H9 (cell line): ENCODE measurements at regions not wholly inside any gene's neighbourhood (a gene's known extent, or its start where the extent isn't known, plus 50 kb on each side); places are given as distances from the start of the nearest gene placed in this dataset.

Experiments used
- DNase-seq: peaks from one replicate; pipeline ENCODE4 v3.0.0-alpha.2; 2017
- H2AFZ ChIP-seq: one replicate; pipeline ENCODE4 v1.6.1; 2013; ENCODE audit warnings: mild to moderate bottlenecking, low read length, control low read depth, moderate library complexity
- H2AK5ac ChIP-seq: 2 replicates; pipeline ENCODE4 v1.6.1; 2013; ENCODE audit warnings: low read length, control low read depth, mixed read lengths; ENCODE audit not compliant: insufficient read length
- H2BK120ac ChIP-seq: one replicate; pipeline ENCODE4 v1.6.1; 2013; ENCODE audit warnings: low read depth, mild to moderate bottlenecking, low read length, control low read depth, inconsistent platforms; ENCODE audit not compliant: poor library complexity, severe bottlenecking
- H2BK12ac ChIP-seq: 2 replicates; pipeline ENCODE4 v1.6.1; 2013; ENCODE audit warnings: low read length, control low read depth, mixed read lengths, low read depth; ENCODE audit not compliant: insufficient read length
- H2BK15ac ChIP-seq: 2 replicates; pipeline ENCODE4 v1.6.1; 2013; ENCODE audit warnings: low read depth, low read length, control low read depth
- H2BK20ac ChIP-seq: one replicate; pipeline ENCODE4 v1.6.1; 2013; ENCODE audit warnings: low read depth, mild to moderate bottlenecking, low read length, control low read depth, inconsistent platforms; ENCODE audit not compliant: poor library complexity, severe bottlenecking
- H2BK5ac ChIP-seq: 2 replicates; pipeline ENCODE4 v1.6.1; 2013; ENCODE audit warnings: low read length, control low read depth, mixed read lengths; ENCODE audit not compliant: insufficient read length
- H3K14ac ChIP-seq: 2 replicates; pipeline ENCODE4 v1.6.1; 2013; ENCODE audit warnings: low read length, control low read depth; ENCODE audit not compliant: insufficient read depth
- H3K18ac ChIP-seq: 2 replicates; pipeline ENCODE4 v1.6.1; 2013; ENCODE audit warnings: low read depth, mild to moderate bottlenecking, mixed read lengths, low read length, control low read depth; ENCODE audit not compliant: insufficient read length
- H3K23ac ChIP-seq: 2 replicates; pipeline ENCODE4 v1.6.1; 2013; ENCODE audit warnings: low read length, control low read depth, mixed read lengths, low read depth; ENCODE audit not compliant: insufficient read length
- H3K23me2 ChIP-seq: 2 replicates; pipeline ENCODE4 v1.6.1; 2013; ENCODE audit warnings: low read depth, mild to moderate bottlenecking, mixed read lengths, low read length, control low read depth; ENCODE audit not compliant: insufficient read length, poor library complexity, severe bottlenecking
- H3K27ac ChIP-seq: 2 replicates; pipeline ENCODE4 v1.5.1; 2013; ENCODE audit warnings: low read length, control low read depth, mixed read lengths, low read depth; ENCODE audit not compliant: insufficient read length
- H3K27me3 ChIP-seq: 2 replicates; pipeline ENCODE4 v1.6.1; 2013; ENCODE audit warnings: low read length, control low read depth, inconsistent platforms; ENCODE audit not compliant: insufficient read depth
- H3K4ac ChIP-seq: 2 replicates; pipeline ENCODE4 v1.6.1; 2013; ENCODE audit warnings: low read depth, mild to moderate bottlenecking, control low read depth, inconsistent platforms, low read length, moderate library complexity
- H3K4me1 ChIP-seq: 2 replicates; pipeline ENCODE4 v1.6.1; 2013; ENCODE audit warnings: low read length, control low read depth, inconsistent platforms; ENCODE audit not compliant: insufficient read depth
- H3K4me2 ChIP-seq: 2 replicates; pipeline ENCODE4 v1.6.1; 2013; ENCODE audit warnings: low read length, control low read depth, mixed read lengths; ENCODE audit not compliant: insufficient read length, insufficient read depth
- H3K56ac ChIP-seq: 2 replicates; pipeline ENCODE4 v1.6.1; 2013; ENCODE audit warnings: low read depth, mild to moderate bottlenecking, mixed read lengths, low read length, control low read depth; ENCODE audit not compliant: insufficient read length
- H3K79me1 ChIP-seq: 2 replicates; pipeline ENCODE4 v1.6.1; 2013; ENCODE audit warnings: low read depth, mild to moderate bottlenecking, moderate library complexity, low read length, control low read depth, inconsistent platforms; ENCODE audit not compliant: insufficient read depth, poor library complexity, severe bottlenecking
- H3K79me2 ChIP-seq: 2 replicates; pipeline ENCODE4 v1.6.1; 2013; ENCODE audit warnings: low read length, control low read depth, inconsistent platforms; ENCODE audit not compliant: insufficient read depth
- H3K9ac ChIP-seq: 2 replicates; pipeline ENCODE4 v1.6.1; 2013; ENCODE audit warnings: low read length, control low read depth, mixed read lengths; ENCODE audit not compliant: insufficient read length; ENCODE audit errors: extremely low read depth
- H3K9me3 ChIP-seq: one replicate; pipeline ENCODE4 v1.6.1; 2013; ENCODE audit warnings: low read depth, low read length, inconsistent platforms; ENCODE audit not compliant: control insufficient read depth
- H3T11ph ChIP-seq: one replicate; pipeline ENCODE4 v1.6.1; 2013; ENCODE audit warnings: mild to moderate bottlenecking, low read length, control low read depth, inconsistent platforms
- H4K20me1 ChIP-seq: one replicate; pipeline ENCODE4 v1.6.1; 2013; ENCODE audit not compliant: control insufficient read depth, insufficient read length, insufficient read depth
- H4K5ac ChIP-seq: 2 replicates; pipeline ENCODE4 v1.6.1; 2013; ENCODE audit warnings: low read depth, mild to moderate bottlenecking, mixed read lengths, low read length, control low read depth; ENCODE audit not compliant: insufficient read length
- H4K8ac ChIP-seq: replicated peaks from 2 replicates; pipeline ENCODE4 v1.6.1; 2013; ENCODE audit warnings: low read length, control low read depth, mixed read lengths, low read depth; ENCODE audit not compliant: insufficient read length
- H4K91ac ChIP-seq: 2 replicates; pipeline ENCODE4 v1.6.1; 2013; ENCODE audit warnings: low read depth, mild to moderate bottlenecking, moderate library complexity, mixed read lengths, low read length, control low read depth; ENCODE audit not compliant: insufficient read length
- H3K27ac Mint-ChIP-seq, 3 experiments: 2 replicates in 2 of 3; 3 replicates in 1 of 3; pipeline ENCODE4 v1.8.0; 2020 to 2021; ENCODE audit warnings: mixed read lengths in 3 of 3, mild to moderate bottlenecking in 1 of 3, moderate library complexity in 1 of 3
- H3K27me3 Mint-ChIP-seq: 2 replicates; pipeline ENCODE4 v1.8.0; 2021; ENCODE audit warnings: low read depth, mild to moderate bottlenecking, moderate library complexity, mixed read lengths
- H3K36me3 Mint-ChIP-seq, 3 experiments: 2 replicates in 2 of 3; 3 replicates in 1 of 3; pipeline ENCODE4 v1.8.0; 2020 to 2021; ENCODE audit warnings: low read depth in 3 of 3, mixed read lengths in 3 of 3; ENCODE audit not compliant: insufficient read depth in 1 of 3
- H3K4me1 Mint-ChIP-seq, 2 experiments: 2 replicates each; pipeline ENCODE4 v1.8.0; 2020; ENCODE audit warnings: mixed read lengths in 2 of 2
- H3K4me3 Mint-ChIP-seq, 2 experiments: 2 replicates in 1 of 2; 3 replicates in 1 of 2; pipeline ENCODE4 v1.8.0; 2020 to 2021; ENCODE audit warnings: mild to moderate bottlenecking in 2 of 2, mixed read lengths in 2 of 2, moderate library complexity in 1 of 2
- H3K9me3 Mint-ChIP-seq, 2 experiments: 2 replicates in 1 of 2; 3 replicates in 1 of 2; pipeline ENCODE4 v1.8.0; 2020; ENCODE audit warnings: mild to moderate bottlenecking in 2 of 2, mixed read lengths in 2 of 2, moderate library complexity in 1 of 2
- CTCF ChIP-seq: fragments of 200-600 bp; sonication (generic); conservative IDR thresholded peaks from 3 replicates; pipeline ENCODE4 v1.8.0; 2021; ENCODE audit warnings: antibody characterized with exemption, mild to moderate bottlenecking
- WGBS: extraction: QIAGEN DNeasy Blood & Tissue Kit; methylation state at CpG from one replicate; pipeline ENCODE4 v1.1.7; 2013; ENCODE audit warnings: missing lambda C conversion rate, low lambda C conversion rate, mixed read lengths; ENCODE audit not compliant: insufficient read length; ENCODE audit errors: extremely low coverage; 5-methylcytosine and 5-hydroxymethylcytosine counted together

- no peaks in the 10 kb centered on the region for H3K27me3 ChIP-seq
- no peak for TF ChIP-seq CTCF
- no peaks in the 10 kb centered on the region for H3K36me3 Mint-ChIP-seq
- no peaks in the 10 kb centered on the region for H3K4me1 ChIP-seq
- no peak overlapping the region for H2BK5ac ChIP-seq
- H4K5ac ChIP-seq = no peak overlapping the region
- H2BK120ac ChIP-seq = no peak overlapping the region
- no peak overlapping the region for H3K4ac ChIP-seq
- no CpG with 5 or more reads among the region's 1 CpG for WGBS
- DNase-seq = no peak
- H2BK20ac ChIP-seq = no peak overlapping the region
- peak overlapping the region in 1 of 3 experiments; percentile 23; a peak in 1 of 7 replicates for H3K27ac Mint-ChIP-seq
- H3K4me2 ChIP-seq = no peak overlapping the region
- no peak overlapping the region for H3K14ac ChIP-seq
- H3K9ac ChIP-seq = no peak overlapping the region
- no peak overlapping the region for H3T11ph ChIP-seq
- no peak overlapping the region for H3K23ac ChIP-seq
- no peaks in the 10 kb centered on the region for H3K23me2 ChIP-seq
- H3K4me1 Mint-ChIP-seq = peaks cover 5 to 6% of the 10 kb centered on the region in 2 experiments
- H4K8ac ChIP-seq = no peak overlapping the region
- H3K79me2 ChIP-seq = no peaks in the 10 kb centered on the region
- H3K79me1 ChIP-seq = no peaks in the 10 kb centered on the region
- H2AK5ac ChIP-seq = no peak overlapping the region
- no peaks in the 10 kb centered on the region for H3K9me3 ChIP-seq
- no peak overlapping the region for H4K91ac ChIP-seq
- no peaks in the 10 kb centered on the region for H3K9me3 Mint-ChIP-seq
- no peaks in the 10 kb centered on the region for H4K20me1 ChIP-seq
- no peak overlapping the region for H3K56ac ChIP-seq
- no peak overlapping the region for H2BK12ac ChIP-seq
- no peak overlapping the region for H3K27ac ChIP-seq
- no peak overlapping the region for H2BK15ac ChIP-seq
- no peak overlapping the region for H3K18ac ChIP-seq
- no peak overlapping the region for H3K4me3 Mint-ChIP-seq
- H2AFZ ChIP-seq = no peak overlapping the region
- H3K27me3 Mint-ChIP-seq = no peaks in the 10 kb centered on the region
These were observed 501.5 kb downstream of the ARL4A start for GRCh38 chr7:13188922-13189321.
